Colonic mucosa (tissue), 4 donors: ENCODE measurements at regions not wholly inside any gene's neighbourhood (a gene's known extent, or its start where the extent isn't known, plus 50 kb on each side); places are given as distances from the start of the nearest gene placed in this dataset.

Experiments used
- DNase-seq: peaks from one replicate; pipeline ENCODE4 v3.0.0-alpha.2; 2020
- H3K27ac ChIP-seq: fragments of 200-600 bp; one replicate; pipeline ENCODE4 v1.8.0; 2021
- H3K27me3 ChIP-seq: fragments of 200-600 bp; one replicate; pipeline ENCODE4 v1.8.0; 2021
- H3K36me3 ChIP-seq: fragments of 200-600 bp; one replicate; pipeline ENCODE4 v1.8.0; 2021
- H3K4me1 ChIP-seq: fragments of 200-600 bp; one replicate; pipeline ENCODE4 v1.8.0; 2021; ENCODE audit warnings: mild to moderate bottlenecking
- H3K4me3 ChIP-seq: fragments of 200-600 bp; one replicate; pipeline ENCODE4 v1.8.0; 2021
- H3K9ac ChIP-seq, 2 donors: one replicate each; pipeline ENCODE4 v1.7.0; 2013; ENCODE audit warnings: control low read depth in 2 of 2, low read depth in 2 of 2, low read length in 2 of 2
- H3K9me3 ChIP-seq: fragments of 200-600 bp; one replicate; pipeline ENCODE4 v1.8.0; 2021
- CTCF ChIP-seq: fragments of 200-600 bp; IDR thresholded peaks from one replicate; pipeline ENCODE4 v1.8.0; 2022; ENCODE audit warnings: antibody characterized with exemption, mild to moderate bottlenecking
- intact Hi-C: fragments of 100-400 bp; cut with DNase I; formaldehyde crosslinking; loops from one replicate; pipeline ENCODE4 v1.14.1; 2022
- donor health status: healthy.
- donor health status: DM: no; HTN: no; CAD: no.
- donor health status: DM: no; HTN: no; CAD: no.

GRCh38 chr18:7169601-7170000, 52.0 kb upstream of the LAMA1 start:
- TF ChIP-seq CTCF, result no peak
- intact Hi-C loops, result no loop called here
- H3K27ac ChIP-seq, result no peak overlapping the region
- H3K9ac ChIP-seq, result no peak overlapping the region
- no peak overlapping the region for H3K4me3 ChIP-seq
- H3K4me1 ChIP-seq, result no peaks in the 10 kb centered on the region
- no peaks in the 10 kb centered on the region for H3K36me3 ChIP-seq
- H3K9me3 ChIP-seq, result no peaks in the 10 kb centered on the region
- no peak for DNase-seq
- H3K27me3 ChIP-seq, result no peaks in the 10 kb centered on the region

GRCh38 chr18:7168408-7168807, 50.8 kb upstream of the LAMA1 start:
- TF ChIP-seq CTCF, result no peak
- intact Hi-C loops, result no loop called here
- Histone ChIP-seq H3K9ac (no peak overlapping the region), H3K27me3 (no peaks in the 10 kb centered on the region), H3K4me1 (no peaks in the 10 kb centered on the region), H3K4me3 (no peak overlapping the region), H3K36me3 (no peaks in the 10 kb centered on the region), H3K27ac (no peak overlapping the region), H3K9me3 (no peaks in the 10 kb centered on the region)
- no peak for DNase-seq
